Right lung (tissue), 2 donors: ENCODE measurements at regions not wholly inside any gene's neighbourhood (a gene's known extent, or its start where the extent isn't known, plus 50 kb on each side); places are given as distances from the start of the nearest gene placed in this dataset.
"Not testable (repeated sequence)": the region's sequence is repeated elsewhere in the genome, so short reads cannot be mapped to it uniquely, and the experiment has no call there.

Experiments used
- DNase-seq, 2 donors: peaks; one replicate each; pipeline ENCODE4 v3.0.0-alpha.2; 2013

DNA sequence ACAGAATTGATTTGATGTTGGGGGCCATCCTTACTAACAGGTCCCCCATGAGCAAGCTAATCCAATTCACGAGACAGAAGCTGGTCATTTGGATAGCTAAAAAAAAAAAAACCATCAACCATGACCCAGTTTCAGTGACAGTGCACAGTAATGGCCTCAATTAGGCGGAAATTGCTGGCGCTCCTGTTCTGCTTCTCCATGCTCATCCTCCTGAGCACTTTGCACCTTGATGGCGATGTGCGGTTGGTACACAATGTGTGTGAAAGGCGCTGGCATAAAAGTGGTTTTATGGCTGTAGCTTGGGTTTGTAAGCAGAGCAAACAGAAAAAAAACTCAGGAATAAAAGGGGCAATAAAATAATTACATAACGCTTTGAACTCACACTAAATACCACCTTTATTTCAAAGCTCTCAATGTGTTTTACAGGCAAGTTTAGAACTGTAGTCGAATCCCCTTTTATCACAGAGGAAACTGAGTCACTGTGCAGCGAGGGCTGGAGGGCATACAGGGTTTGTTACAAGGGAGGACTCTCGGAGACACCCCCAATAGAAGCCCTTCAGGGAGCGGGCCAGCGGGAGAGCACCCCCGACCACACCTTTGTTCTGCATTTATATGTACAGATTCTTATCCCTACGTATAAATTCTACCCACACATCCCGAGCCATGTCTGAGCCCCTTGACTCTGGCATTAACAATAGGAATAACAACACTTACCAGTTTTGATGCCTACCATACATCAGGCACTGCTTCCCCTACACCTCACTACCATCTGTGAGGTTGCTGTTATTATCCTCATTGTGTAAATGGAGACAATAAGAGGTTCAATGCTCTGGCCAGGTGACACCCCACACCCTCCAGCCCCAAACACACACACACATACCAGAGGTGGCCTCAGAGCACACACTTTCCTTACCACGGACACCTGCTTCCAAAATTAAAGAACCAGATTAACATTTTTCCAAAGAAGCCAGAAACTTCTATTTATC is 213.5 kb upstream of the IRF2BP2 start:
- DNase-seq, result no peak

GRCh38 chr1:234821840-234822239 is 211.9 kb upstream of the IRF2BP2 start:
- DNase-seq, result no peak

- DNase-seq, result no peak
Observed at GRCh38 chr1:234820597-234820996, 210.6 kb upstream of the IRF2BP2 start.

- DNase-seq, result not testable (repeated sequence)
Observed at GRCh38 chr1:234819845-234820244, 209.9 kb upstream of the IRF2BP2 start.

GRCh38 chr1:234818040-234818387 is 208.0 kb upstream of the IRF2BP2 start:
- not testable (repeated sequence) for DNase-seq

DNA sequence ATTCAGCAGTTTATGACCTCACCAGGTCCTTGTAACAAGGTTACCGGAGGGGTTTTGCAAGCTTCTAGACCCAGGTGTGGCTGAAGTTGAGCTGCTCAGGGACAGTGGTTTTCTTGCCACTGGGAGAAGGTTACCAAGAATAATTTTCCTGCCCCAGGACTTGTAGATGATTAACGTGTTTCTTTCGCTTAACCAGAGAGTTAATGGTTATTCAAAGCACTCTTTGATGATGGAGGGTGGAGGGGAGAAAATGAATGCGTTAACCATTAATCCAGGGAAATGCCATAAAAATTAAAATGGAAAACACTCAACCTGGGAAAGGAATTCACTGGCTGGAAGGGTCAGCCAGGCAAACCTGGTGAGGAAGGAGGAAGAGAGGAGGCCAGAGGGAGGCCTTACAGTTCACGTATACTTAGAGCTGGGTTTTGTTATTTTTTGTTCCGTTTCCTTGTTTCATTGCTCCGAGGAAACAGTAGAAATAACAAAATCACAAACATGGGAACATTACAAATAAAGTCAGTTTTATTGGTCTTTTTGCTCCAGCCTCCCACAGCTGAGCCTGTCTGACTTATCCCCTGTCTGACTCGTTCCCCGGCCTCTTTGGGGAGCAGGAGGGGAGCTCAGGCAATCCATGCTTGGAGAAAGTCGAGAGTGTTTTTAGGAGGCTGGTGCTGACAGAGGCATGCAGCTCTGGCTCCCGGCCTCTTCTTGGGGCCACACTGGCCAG is 207.5 kb upstream of the IRF2BP2 start:
- DNase-seq, result peak in 1 of 2 donors; percentile 27

GRCh38 chr1:234816864-234817263 is 206.9 kb upstream of the IRF2BP2 start:
- not testable (repeated sequence) for DNase-seq

DNA sequence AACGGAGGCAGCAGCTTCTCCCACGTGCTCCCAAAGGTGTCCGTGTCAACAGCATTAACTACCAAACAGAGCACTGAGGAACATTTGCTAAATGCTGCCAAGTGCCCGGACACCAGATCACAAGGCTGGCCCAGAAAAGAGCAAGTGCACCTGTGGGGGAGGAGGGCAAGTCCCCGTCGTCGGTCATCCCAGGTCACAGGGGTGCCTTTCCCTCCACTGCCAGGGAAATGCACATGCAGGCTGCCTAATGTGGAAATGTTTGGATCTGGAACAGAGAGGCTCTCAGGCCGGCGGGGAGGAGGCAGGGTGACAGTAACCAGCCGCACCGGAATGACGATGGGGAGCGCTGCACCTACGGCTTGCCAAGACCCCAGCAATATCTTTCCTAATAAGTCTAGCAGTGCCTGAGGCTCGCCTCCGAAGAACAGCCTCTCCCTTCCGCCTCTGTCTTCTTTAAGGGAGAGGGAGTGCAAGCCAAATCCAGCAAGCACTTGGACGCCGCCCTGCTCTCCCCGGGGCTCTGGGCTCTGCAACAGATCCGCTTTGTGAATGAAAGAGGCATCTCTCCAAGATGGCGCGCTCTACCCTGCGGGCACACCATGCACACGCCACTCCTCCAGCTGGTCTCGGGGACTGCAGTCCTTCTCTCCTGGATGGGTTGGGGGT is 206.3 kb upstream of the IRF2BP2 start:
- DNase-seq, result not testable (repeated sequence)

GRCh38 chr1:234815295-234815815 is 205.4 kb upstream of the IRF2BP2 start:
- not testable (repeated sequence) for DNase-seq

DNA sequence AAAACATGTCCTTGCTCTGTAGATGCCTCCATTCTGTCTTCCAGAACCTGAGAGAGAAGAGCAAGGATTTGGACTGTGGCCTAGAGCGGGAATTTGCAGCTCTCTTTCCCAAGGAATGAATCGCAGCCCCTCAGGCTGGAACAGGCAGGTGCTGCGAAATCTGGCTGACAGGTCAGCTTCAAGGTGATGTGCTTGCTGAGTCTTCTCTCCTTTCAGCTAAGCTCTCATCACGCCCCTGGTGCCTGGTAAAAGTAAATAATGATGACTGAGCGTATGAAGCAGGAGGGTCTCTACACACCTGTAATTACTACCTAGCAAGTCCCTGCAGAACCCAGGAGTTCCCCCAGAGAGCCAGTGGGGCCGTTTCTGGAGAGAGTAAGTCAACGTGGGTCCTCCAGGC is 204.3 kb upstream of the IRF2BP2 start:
- not testable (repeated sequence) for DNase-seq

- DNase-seq, result not testable (repeated sequence)
Observed at GRCh38 chr1:234811824-234812223, 201.8 kb upstream of the IRF2BP2 start.

- DNase-seq, result not testable (repeated sequence)
Observed at GRCh38 chr1:234810726-234811125, 200.7 kb upstream of the IRF2BP2 start.

DNA sequence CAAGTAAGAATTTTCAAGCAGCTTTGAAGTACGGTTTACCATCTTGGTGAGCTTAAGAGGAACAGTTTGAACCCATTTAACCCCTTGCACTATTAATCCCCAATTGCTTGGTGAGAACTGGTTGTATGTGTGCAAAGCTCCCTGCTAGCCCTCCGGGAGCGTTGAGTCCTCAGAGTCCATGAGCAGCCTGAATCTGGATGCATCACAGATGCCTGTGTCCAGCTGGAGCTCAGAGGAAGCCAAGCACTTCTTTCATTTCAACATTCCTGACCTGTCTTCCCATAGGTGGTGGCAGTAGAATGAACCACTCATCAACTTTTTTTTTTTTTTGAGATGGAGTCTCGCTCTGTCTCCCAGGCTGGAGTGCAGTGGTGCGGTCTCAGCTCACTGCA is 199.9 kb upstream of the IRF2BP2 start:
- not testable (repeated sequence) for DNase-seq

DNA sequence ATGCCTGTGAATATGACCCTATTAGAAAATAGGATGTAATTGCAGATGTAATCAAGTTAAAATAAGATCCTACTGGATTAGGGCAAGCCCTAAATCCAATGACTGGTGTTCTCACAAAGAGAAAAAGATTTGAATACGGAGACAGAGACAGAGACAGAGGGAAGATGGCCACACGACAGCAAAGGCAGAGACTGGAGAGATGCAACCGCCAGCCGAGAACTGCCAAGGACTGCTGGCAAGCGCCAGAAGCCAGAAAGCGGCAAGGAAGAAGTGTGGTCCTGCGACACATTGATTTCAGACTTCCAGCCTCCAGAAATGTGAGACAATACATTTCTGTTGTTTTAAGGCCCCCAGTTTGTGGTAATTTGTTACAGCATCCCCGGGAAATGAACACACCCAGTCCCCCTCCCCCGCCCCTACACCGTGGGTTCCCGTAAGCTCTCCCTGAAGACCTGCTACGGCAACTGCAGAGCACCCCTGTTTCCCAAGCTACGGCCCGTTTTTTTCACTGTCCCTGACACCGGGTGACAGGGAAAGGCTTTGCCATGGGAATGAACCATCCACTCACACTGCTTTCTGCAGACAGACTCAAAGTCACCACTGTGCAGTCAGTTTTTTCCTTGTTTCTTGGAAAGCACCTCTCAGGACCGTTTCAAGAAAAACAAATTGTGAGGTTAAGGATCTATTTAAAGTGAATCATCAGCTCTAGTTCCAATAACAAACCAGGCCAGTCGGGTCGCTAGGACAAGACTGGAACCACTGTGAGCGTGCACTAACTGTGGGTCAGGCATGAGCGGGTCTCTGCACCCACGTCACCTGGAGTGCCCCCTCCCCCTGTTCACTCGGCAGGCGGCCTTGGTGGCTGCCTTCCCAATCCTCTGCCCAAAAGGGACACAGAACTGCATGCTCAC is 199.2 kb upstream of the IRF2BP2 start:
- not testable (repeated sequence) for DNase-seq

- DNase-seq, result not testable (repeated sequence)
Observed at GRCh38 chr1:234808459-234808858, 198.5 kb upstream of the IRF2BP2 start.

DNA sequence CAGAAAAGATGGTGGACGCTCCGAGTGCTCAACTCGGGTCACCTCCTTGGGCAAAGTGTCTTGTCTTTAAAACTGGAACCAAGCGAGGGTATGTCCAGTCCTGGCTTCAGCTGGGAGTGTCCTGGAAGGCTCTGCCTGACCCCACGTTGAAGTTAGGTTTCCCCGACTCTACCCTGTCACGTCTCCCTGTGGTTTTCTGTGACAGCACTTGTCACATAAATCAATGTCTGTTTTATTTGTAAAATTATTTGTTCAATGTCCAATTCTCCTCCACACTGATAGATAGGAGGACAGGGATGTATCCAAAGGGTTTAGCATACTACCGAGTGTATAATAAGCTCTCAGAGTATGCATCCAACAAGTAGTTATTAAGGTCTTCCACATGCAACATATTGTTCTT is 197.7 kb upstream of the IRF2BP2 start:
- not testable (repeated sequence) for DNase-seq

DNA sequence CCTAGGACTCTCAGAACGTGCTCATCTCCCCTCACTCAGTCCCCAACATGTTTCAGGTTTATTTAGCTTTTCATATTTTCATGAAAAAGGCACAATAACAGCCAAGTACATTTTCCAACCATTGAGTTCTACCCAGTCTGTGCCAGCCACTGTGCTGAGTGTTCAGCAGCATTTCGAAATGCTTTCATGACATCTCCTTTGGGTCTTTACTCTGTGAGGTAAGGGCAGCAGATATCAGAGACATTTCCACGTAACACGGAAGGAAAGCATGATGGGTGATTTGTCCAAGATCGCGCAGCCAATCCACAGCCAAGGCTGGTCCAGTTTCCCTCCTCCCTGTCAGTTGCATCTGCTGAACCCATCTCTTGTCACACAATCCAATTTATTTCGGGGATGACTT is 192.6 kb upstream of the IRF2BP2 start:
- DNase-seq, result not testable (repeated sequence)

- DNase-seq, result not testable (repeated sequence)
Observed at GRCh38 chr1:234801636-234802035, 191.7 kb upstream of the IRF2BP2 start.

DNA sequence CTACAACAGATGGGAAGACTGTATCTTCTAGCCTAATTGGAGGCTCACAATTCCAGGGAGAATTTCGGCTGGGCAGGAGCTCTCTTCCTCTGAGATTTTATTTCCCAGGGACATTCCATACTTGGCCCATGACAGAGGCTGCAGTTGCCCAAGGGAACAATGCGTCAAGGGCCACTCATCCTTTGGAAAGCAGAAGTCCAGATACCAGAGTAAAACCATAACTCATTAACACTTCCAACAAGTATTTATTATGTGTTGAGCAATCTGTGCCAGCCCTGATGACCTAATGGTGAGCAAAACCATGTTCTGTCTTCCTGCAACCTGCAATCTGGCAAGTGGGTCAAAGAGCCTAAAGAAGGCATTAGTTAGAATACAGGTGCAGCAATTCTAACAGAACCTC is 191.2 kb upstream of the IRF2BP2 start:
- not testable (repeated sequence) for DNase-seq

- DNase-seq, result not testable (repeated sequence)
Observed at GRCh38 chr1:234800563-234800962, 190.6 kb upstream of the IRF2BP2 start.
